Tongue (tissue), 1 donor: ENCODE measurements at regions not wholly inside any gene's neighbourhood (a gene's known extent, or its start where the extent isn't known, plus 50 kb on each side); places are given as distances from the start of the nearest gene placed in this dataset.
"Not testable (repeated sequence)": the region's sequence is repeated elsewhere in the genome, so short reads cannot be mapped to it uniquely, and the experiment has no call there.

Source experiments
- DNase-seq: peaks from one replicate; pipeline ENCODE4 v3.0.0-alpha.2; 2015

- no peak for DNase-seq
These were observed 79.6 kb downstream of the INSIG1 start for GRCh38 chr7:155377071-155377837.

DNA sequence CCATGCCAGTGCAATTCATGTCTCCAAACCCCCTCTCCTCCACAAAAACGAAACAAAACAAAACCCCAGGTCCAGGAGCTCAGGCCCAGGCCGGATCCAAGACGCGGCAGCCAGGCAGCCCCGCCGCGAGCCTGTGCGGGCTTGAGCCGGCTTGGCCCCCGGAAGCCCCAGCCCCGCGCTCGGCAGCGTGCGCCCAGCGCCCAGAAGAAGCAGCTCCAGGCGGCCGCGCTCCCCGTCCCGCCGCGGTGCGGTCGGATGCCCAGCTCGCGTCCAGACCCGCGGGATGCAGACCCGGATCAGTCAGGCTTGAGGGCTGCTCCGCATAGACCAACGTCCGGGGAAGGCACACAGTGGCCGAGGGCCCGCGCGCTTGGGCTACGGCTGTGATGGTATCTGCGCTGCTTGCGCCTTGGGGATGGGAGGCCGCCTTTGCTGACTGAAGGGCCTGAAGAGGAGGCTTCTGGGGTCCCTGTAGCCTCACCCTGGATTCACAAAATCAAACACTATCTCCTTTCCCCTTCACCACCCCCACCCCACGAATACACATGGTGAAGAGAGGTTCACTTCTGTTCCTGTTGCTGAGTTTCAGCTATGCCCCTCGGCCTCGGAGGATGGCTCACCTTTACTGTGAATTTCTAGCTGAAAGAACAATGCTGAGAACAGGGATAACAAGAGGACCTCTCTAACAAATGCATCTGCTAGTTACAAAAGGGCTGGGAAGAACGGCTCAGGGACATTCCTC lies 79.9 kb upstream of the EN2 start:
- peak; percentile 54 for DNase-seq

- DNase-seq = no peak
These were observed 79.4 kb upstream of the EN2 start for GRCh38 chr7:155378580-155378934.

DNA sequence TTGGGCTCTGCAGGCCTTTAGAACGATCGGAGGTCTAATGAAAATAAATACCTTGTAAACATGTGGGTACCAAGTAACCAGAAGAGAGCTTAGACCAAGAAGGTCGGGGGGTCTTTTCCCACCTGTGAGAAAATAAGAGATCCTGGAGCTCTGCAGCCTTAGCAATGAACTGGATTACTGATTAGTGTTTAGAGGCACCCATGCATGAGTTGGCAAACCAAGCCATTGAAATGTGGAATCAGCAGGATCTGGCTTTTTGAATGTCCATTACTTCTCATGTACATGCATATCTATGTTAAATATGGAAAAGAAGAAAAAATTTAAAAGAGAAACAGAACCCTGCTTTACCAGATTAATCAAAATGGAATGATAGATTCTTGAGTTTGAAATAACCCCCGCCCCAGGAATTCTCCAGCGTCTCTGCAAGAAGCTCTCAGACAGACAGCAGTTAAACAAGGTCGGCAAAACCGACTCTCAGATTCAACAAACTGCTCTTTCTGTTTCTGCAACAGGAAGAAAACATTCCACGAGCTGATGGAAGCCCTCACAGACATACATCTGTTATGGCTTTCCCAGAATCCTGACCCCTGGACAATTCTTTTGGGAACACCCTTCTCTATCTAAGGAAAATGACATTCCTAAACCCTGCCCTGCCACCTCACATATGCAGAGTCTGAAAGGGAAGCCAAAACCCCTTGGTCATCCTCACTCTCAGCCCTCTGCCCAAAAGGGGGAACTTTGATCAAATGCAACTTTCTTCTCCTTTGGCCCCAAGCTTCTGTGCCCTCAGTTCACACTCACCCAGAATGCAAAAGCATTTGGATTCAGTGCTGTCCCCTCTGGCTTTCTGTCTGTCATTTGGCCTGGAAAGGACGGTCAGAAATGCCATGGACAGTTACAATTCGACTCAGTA lies 78.7 kb upstream of the EN2 start:
- DNase-seq = no peak

- peak; percentile 83 for DNase-seq
These were observed 77.6 kb upstream of the EN2 start for GRCh38 chr7:155380221-155380861.

DNA sequence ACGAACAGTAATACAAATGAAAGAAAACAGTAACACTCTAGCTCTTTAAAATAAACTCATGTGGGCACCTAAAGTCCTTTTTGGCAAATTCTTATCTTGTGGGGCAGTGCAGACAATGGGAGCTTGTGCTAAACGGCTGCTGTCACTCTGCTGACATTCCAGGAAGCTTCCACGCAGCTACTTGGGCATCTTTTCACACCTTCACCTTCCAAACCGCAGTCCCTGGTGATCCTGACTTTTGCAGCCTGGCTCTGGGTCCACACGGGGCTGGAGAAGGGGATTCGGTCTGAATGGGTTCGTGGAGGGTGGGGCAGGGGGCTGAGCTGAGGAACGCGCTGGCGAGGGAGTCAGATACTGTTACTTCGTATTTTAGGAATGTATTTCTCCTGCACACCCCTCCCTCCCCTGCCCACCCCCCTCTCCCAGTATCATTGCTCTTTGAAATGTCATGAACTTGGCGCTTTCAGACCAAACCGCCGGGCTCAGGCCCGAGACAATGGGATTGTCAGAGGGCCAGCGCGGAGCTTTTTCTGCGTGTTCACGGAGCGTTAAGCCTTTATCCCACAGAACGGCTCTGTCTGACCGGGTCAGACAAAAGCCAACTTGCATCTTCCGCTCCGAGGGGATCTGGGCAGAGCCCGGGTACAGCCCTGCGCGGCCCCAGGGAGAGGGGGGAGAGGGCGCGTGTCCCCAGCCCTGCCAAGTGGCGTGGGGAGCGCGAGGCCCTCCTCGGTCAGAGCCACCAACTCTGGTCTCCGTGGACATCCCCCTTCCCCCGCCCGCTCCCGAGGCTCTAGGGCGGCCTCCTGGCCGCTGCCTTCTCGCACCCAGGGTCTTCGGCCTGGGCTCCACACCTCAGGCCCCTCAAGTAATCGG lies 76.7 kb upstream of the EN2 start:
- DNase-seq = no peak

DNA sequence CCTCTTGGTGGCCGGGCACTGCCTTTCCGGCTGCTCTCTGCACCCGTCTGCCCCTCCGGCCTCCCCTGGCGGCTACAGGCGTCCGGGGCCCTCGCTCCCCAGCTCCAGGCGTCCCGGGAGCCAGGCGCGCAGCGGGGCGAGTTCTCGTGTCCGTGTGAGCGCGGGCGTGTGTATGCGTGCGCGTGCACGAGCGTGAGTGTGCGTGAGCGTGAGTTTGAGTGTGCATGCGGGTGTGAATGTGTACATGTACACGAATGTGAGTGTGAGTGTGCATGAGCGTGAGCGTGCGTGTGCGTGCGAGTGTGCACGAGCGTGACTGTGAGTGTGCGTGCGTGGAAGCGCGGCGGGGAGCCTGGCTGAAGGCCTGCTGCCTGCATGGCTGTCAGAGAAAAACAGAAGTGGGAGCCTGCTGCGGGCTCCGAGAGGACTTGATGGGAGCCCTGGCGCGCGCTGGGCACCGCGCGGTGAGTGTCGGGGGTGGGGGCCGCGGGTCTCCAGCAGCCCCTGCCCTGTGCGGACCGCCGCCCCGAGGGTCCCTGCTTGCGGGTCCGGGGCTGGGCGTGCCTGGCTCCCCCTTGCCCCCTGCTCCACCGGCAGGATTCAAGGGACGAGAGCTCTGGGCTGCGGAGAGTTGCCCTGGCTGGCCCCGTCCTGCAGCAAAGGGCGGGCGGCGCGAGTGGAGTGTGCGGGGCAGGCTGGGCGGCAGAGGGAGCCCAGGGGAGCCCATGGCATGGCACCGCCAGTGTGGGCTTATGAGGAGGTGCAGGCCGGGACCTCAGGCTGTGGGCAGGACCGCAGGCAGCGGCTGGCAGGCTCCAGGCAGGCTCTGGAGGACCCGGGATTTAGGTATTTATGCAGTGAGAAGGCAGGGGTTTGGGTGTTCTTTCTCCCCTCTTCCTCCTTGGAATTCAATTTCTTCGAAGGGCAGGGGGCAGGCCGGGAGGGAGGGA lies 75.8 kb upstream of the EN2 start:
- DNase-seq = no peak

GRCh38 chr7:155382802-155383171 lies 75.1 kb upstream of the EN2 start:
- DNase-seq = no peak

DNA sequence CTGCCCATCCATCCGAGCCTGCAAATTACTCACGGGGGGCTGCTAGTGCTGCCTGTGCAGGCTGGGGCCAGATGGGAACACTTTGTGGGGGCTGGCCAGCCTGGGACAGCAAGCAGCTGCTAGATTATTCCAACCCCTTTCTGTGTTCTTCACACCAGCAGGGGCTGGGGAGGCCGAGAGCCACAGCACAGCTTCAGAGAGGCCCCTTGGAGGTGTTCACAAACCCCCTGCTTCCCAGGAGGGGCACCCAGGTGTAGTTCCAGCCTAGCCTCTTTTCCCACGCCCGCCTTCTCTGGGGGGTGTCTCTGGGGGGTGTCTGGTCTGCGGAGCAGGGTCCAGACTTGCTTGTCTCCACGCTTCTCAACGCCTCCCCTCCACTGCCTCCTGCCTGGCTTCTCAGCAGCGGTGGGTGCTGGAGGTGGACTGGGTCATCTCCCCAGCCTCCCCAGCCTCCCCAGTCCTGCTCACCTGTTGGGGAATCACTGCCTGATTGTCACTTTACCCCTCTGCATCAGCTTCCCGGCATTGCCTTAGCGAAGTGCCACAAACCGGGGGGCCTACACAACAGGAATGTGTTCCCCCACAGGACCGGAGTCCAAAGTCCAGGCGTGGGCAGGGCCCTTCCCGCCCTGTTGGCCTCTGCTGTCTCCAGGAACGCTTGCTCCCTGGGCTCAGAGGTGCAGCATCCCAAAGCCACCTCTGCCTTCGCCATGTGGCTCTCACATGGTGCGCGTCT lies 74.0 kb upstream of the EN2 start:
- DNase-seq = no peak

- no peak for DNase-seq
These were observed 73.2 kb upstream of the EN2 start for GRCh38 chr7:155384751-155385150.

DNA sequence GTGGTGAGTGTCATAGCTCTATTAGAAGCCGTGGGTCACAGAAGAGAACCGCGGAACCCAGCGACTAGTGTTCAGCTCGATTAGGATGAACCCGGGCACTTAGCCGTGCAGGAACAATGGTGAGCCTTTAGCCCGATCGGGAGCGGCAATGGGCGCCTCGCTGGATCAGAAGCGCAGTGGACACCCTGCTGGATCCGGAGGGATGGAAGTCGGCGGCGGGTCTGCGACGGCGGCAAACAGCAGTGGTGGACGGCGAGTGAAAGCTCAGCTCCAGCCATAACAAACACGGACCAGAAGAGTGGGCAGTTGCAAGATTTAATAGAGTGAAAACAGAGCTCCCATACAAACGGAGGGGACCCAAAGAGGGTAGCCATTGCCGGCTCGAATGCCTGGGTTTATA lies 72.7 kb upstream of the EN2 start:
- DNase-seq = not testable (repeated sequence)

- DNase-seq = no peak
These were observed 71.3 kb upstream of the EN2 start for GRCh38 chr7:155386608-155387007.

- no peak for DNase-seq
These were observed 70.8 kb upstream of the EN2 start for GRCh38 chr7:155387066-155387620.

DNA sequence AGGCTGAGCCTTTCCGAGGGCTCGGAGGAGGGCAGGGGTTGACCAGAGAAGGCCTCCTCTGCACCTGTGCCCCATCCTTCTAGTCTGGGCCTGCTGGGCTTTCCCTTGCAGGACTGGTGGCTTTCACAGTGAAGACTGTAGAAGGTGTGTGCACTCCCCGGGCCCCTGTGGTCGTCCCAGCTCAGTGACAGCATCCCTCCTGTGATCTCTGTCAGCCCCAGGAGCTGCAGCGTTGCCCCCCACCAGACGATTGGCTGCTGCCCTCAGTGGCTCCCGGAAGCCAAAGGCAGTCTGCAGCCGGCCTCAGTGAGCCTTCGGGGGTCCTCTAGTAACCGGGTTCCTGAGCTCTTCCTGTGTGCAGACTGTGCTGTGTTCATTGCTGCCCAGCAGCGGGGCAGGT lies 69.4 kb upstream of the EN2 start:
- no peak for DNase-seq

DNA sequence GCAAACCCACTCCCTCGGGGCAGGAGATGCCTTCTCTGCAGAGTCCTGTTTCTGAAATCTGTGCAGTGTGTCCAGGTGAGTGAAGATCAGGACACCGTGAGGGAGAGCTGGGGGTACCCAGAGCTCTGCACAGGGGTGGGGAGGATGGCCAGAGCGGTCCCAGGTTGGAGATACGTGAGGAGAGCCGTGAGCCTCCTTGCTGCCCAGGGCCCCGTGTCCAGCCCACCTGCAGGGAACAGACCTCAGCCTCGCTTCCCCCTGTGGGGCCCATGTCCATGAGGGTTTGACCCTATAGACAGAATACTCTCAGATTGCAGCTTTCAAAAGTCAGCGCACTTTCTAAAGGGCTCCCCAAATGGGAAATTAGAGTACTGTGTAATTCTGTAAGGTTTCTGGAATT lies 66.5 kb upstream of the EN2 start:
- no peak for DNase-seq

DNA sequence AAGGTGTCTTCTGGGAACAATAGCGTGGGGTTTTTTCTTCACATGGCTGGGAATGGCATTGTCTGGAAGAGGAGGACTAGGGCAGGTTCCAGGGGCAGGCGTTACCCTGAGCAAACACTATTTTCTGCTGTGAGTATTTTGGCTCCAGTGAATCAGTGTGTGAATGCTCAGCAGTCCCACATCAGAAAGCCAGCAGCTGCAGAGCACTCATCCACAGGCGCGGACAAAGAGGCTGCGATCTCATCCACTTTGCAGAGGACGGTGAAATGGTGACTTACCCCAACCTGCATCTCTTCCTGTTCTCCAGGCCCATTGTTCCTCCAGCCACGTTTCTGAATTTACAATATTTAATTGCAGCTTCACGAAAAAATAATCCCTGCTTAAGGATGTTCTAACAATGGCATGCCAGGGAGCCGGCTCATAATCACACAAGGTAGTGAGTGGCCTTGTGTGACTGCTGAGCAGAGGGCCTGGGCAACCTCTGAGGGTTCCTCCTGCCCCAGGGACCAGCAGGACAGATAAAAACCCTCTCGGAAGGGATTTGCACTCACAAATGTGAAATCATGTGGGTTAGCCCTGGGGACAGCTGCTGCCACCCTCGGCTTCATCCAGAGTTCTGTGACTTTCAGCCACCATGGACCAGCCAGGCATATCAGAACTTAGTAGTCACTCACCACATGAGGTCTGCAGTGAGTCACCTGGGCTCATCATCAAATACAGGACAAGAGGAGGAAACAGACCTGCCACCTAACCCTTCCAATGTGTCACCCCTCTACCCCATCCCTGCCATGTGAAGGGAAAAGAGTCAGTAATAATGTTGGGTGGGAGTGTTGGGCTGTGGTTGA lies 65.0 kb upstream of the EN2 start:
- DNase-seq = no peak

DNA sequence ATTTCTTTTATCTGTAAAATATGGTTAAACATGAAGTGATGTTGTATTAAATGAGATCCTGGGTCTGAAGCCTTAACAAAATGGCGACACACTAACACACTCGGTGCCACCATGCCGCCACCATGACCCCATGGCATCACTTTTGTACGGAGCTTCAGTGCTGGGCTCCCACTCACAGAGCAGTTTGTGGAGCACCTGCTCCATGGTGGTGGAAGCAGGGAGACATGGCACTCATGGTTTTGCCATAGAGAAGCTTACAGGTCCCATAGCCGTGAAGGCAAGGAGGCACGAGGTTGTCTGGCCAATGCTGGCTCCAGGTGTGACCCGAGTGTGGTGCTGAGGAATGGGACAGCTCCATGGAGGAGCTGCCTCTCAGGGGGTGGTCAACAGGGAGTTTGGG lies 63.5 kb upstream of the EN2 start:
- DNase-seq = no peak

DNA sequence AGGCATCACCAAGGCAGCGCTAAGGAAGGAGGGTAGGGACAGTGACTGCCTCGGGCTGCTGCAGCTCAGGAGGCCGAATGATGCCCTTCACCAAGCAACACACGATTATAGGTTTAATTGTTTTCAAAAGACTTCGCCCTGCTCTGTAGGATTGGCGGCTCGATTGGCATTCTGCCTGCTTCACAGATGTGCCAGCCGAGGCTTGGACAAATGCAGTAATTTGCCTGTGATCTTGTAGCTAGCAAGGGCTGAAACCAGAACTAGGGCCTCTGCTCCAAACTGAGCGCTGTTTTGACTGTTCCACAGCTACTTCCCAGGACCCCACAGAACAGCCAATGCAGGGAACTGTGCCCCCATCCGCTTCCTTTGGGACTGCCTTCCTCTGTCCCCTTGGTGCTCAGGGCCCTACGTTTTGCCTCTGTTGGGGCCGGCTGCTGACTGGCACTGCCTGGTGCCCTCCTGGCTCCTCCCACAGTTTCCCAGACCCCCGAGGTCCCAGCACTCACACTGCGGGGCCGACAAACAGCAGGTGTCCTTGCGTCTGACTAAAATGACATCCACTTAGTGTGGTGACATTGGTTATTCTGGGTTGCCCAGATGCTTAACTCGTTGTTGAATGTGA lies 62.6 kb upstream of the EN2 start:
- peak; percentile 53 for DNase-seq
